ENCODE measurements at regions not wholly inside any gene's neighbourhood (a gene's known extent, or its start where the extent isn't known, plus 50 kb on each side); places are given as distances from the start of the nearest gene placed in this dataset.

GRCh38 chr3:128550113-128550440, 57.1 kb upstream of the GATA2 start:
- no peak for TF ChIP-seq CTCF (IDR thresholded peaks at IDR 0.05)
- no peak for TF ChIP-seq POLR2A (IDR thresholded peaks at IDR 0.05)
